PC-9 (cell line): ENCODE measurements at regions not wholly inside any gene's neighbourhood (a gene's known extent, or its start where the extent isn't known, plus 50 kb on each side); places are given as distances from the start of the nearest gene placed in this dataset.
"Not testable (repeated sequence)": the region's sequence is repeated elsewhere in the genome, so short reads cannot be mapped to it uniquely, and the experiment has no call there.

Experiments
- BruUV-seq: library from RNA; stranded (reverse); fragments of 400-500 nt; replicated peaks from 2 replicates; lab custom pipeline; 2021; lab: Mats Ljungman, UMichigan
- CTCF ChIA-PET: fragments of 300-600 bp; sonication (Branson Sonifier 250); formaldehyde crosslinking; loops from one replicate; lab custom pipeline; 2022; ENCODE audit warnings: antibody characterized with exemption; lab: Charles Lee
- POLR2A ChIA-PET: fragments of 300-600 bp; sonication (Branson Sonifier 250); formaldehyde crosslinking; loops from one replicate; lab custom pipeline; 2022; ENCODE audit warnings: antibody characterized with exemption; ENCODE audit not compliant: unreplicated experiment; lab: Charles Lee
- DNase-seq, 2 experiments: peaks; one replicate each; pipeline versions ENCODE4 v3.0.0 to v3.0.0-alpha.2; 2015 to 2022; ENCODE audit warnings: mixed read lengths in 1 of 2
- H2AFZ ChIP-seq: fragments of 200-600 bp; sonication (generic); 2 replicates; pipeline ENCODE4 v1.8.1; 2017; ENCODE audit warnings: antibody characterized with exemption
- H3F3A ChIP-seq: fragments of 200-600 bp; sonication (generic); 2 replicates; pipeline ENCODE4 v1.8.1; 2017; ENCODE audit warnings: antibody characterized with exemption, mild to moderate bottlenecking, low read depth; ENCODE audit not compliant: insufficient read depth
- H3K27ac ChIP-seq: fragments of 200-600 bp; sonication (generic); 2 replicates; pipeline ENCODE4 v1.6.1; 2016; ENCODE audit warnings: mixed run types
- H3K27me3 ChIP-seq: fragments of 200-600 bp; sonication (generic); 2 replicates; pipeline ENCODE4 v1.6.1; 2016; ENCODE audit warnings: low read depth, mixed run types; ENCODE audit not compliant: insufficient read depth
- H3K36me3 ChIP-seq: fragments of 200-600 bp; sonication (generic); 2 replicates; pipeline ENCODE4 v1.6.1; 2016; ENCODE audit warnings: low read depth, mixed run types
- H3K4me1 ChIP-seq: fragments of 200-600 bp; sonication (generic); replicated peaks from 2 replicates; pipeline ENCODE4 v1.6.1; 2016; ENCODE audit warnings: mixed run types; ENCODE audit not compliant: insufficient read depth
- H3K4me2 ChIP-seq: fragments of 200-600 bp; sonication (generic); 2 replicates; pipeline ENCODE4 v1.6.1; 2017; ENCODE audit warnings: mixed run types
- H3K4me3 ChIP-seq: fragments of 200-600 bp; sonication (generic); 2 replicates; pipeline ENCODE4 v1.6.1; 2016; ENCODE audit warnings: mixed run types
- H3K79me2 ChIP-seq: fragments of 200-600 bp; sonication (generic); 2 replicates; pipeline ENCODE4 v1.6.1; 2017; ENCODE audit warnings: low read depth, mixed run types
- H3K9me2 ChIP-seq: fragments of 200-600 bp; sonication (generic); 2 replicates; pipeline ENCODE4 v1.8.1; 2017; ENCODE audit warnings: mild to moderate bottlenecking; ENCODE audit not compliant: insufficient read depth
- H3K9me3 ChIP-seq: fragments of 200-600 bp; sonication (generic); 2 replicates; pipeline ENCODE4 v1.8.1; 2016; ENCODE audit warnings: low read depth; ENCODE audit not compliant: insufficient read depth
- H4K20me1 ChIP-seq: fragments of 200-600 bp; sonication (generic); 2 replicates; pipeline ENCODE4 v1.8.1; 2017; ENCODE audit not compliant: insufficient read depth
- CTCF ChIP-seq: fragments of 200-600 bp; sonication (generic); conservative IDR thresholded peaks from 2 replicates; pipeline ENCODE4 v1.6.1; 2017; ENCODE audit warnings: mixed run types, antibody characterized with exemption, mild to moderate bottlenecking, moderate library complexity
- EZH2 ChIP-seq: fragments of 200-600 bp; sonication (generic); IDR thresholded peaks from 2 replicates; pipeline ENCODE4 v1.8.0; 2017; ENCODE audit warnings: antibody characterized with exemption, low read depth
- intact Hi-C: fragments of 100-400 bp; cut with micrococcal nuclease; formaldehyde crosslinking; loops from one replicate; pipeline ENCODE4 v1.10.0; 2022; ENCODE audit not compliant: unreplicated experiment

GRCh38 chr22:27075891-27076290, 418.5 kb downstream of the MIAT start:
- Histone ChIP-seq H3K4me1 (no peaks in the 10 kb centered on the region), H3K4me3 (no peak overlapping the region), H3K9me2 (no peaks in the 10 kb centered on the region), H3K36me3 (no peaks in the 10 kb centered on the region), H3K27ac (no peak overlapping the region), H3K27me3 (peaks cover 65% of the 10 kb centered on the region), H4K20me1 (no peaks in the 10 kb centered on the region), H2AFZ (no peak overlapping the region), H3F3A (no peaks in the 10 kb centered on the region), H3K79me2 (no peaks in the 10 kb centered on the region), H3K4me2 (no peak overlapping the region), H3K9me3 (no peaks in the 10 kb centered on the region)
- no peak for TF ChIP-seq CTCF
- TF ChIP-seq EZH2: no peak
- DNase-seq: peak in 1 of 2 experiments; percentile 20
- BruUV-seq: no TSS peak
- intact Hi-C loops: no loop called here
- ChIA-PET POLR2A (no interaction called here), CTCF (no interaction called here)

- H3F3A ChIP-seq, H3K9me3 ChIP-seq, CTCF ChIA-PET, POLR2A ChIA-PET, H3K36me3 ChIP-seq, H3K4me3 ChIP-seq, H3K27ac ChIP-seq, H2AFZ ChIP-seq, H3K4me2 ChIP-seq, intact Hi-C loops, BruUV-seq, H3K4me1 ChIP-seq, H4K20me1 ChIP-seq, DNase-seq, H3K9me2 ChIP-seq, H3K79me2 ChIP-seq: not testable (repeated sequence)
- H3K27me3 ChIP-seq: peaks cover 44% of the 10 kb centered on the region
Observed at GRCh38 chr22:27078064-27078463, 420.7 kb downstream of the MIAT start.

- peak in 1 of 2 experiments; percentile 19 for DNase-seq
- no peak for TF ChIP-seq EZH2
- H2AFZ ChIP-seq: no peak overlapping the region
- intact Hi-C loops: no loop called here
- no peak overlapping the region for H3K27ac ChIP-seq
- POLR2A ChIA-PET: no interaction called here
- no peaks in the 10 kb centered on the region for H3F3A ChIP-seq
- CTCF ChIA-PET: no interaction called here
- no peaks in the 10 kb centered on the region for H3K4me1 ChIP-seq
- H3K36me3 ChIP-seq: no peaks in the 10 kb centered on the region
- H3K9me2 ChIP-seq: no peaks in the 10 kb centered on the region
- H3K27me3 ChIP-seq: peaks cover 25% of the 10 kb centered on the region
- H3K79me2 ChIP-seq: no peaks in the 10 kb centered on the region
- no TSS peak for BruUV-seq
- no peaks in the 10 kb centered on the region for H3K9me3 ChIP-seq
- H3K4me3 ChIP-seq: no peak overlapping the region
- no peak overlapping the region for H3K4me2 ChIP-seq
- H4K20me1 ChIP-seq: no peaks in the 10 kb centered on the region
Observed at GRCh38 chr22:27080036-27080578, 422.7 kb downstream of the MIAT start.

- Histone ChIP-seq H3F3A (no peaks in the 10 kb centered on the region), H3K79me2 (no peaks in the 10 kb centered on the region), H3K9me2 (no peaks in the 10 kb centered on the region), H2AFZ (no peak overlapping the region), H3K4me2 (no peak overlapping the region), H3K27me3 (peaks cover 18% of the 10 kb centered on the region), H3K27ac (no peak overlapping the region), H3K4me1 (no peaks in the 10 kb centered on the region), H4K20me1 (no peaks in the 10 kb centered on the region), H3K4me3 (no peak overlapping the region), H3K9me3 (no peaks in the 10 kb centered on the region), H3K36me3 (no peaks in the 10 kb centered on the region)
- POLR2A ChIA-PET: no interaction called here
- peak in 1 of 2 experiments; percentile 25 for DNase-seq
- intact Hi-C loops: no loop called here
- no peak for TF ChIP-seq CTCF
- no peak for TF ChIP-seq EZH2
- CTCF ChIA-PET: no interaction called here
- BruUV-seq: no TSS peak
Observed at GRCh38 chr22:27080863-27081262, 423.5 kb downstream of the MIAT start.
